GDM1 (cell line): ENCODE measurements at regions not wholly inside any gene's neighbourhood (a gene's known extent, or its start where the extent isn't known, plus 50 kb on each side); places are given as distances from the start of the nearest gene placed in this dataset.
"Not testable (repeated sequence)": the region's sequence is repeated elsewhere in the genome, so short reads cannot be mapped to it uniquely, and the experiment has no call there.

ENCODE experiments used
- DNase-seq: peaks from one replicate; lab custom pipeline; 2025; lab: John Stamatoyannopoulos, UW

- no peak for DNase-seq
These were observed 139.5 kb upstream of the ZNF516 start for GRCh38 chr18:76634564-76634963.

GRCh38 chr18:76633588-76634269 lies 138.7 kb upstream of the ZNF516 start:
- DNase-seq = no peak

- no peak for DNase-seq
These were observed 132.4 kb upstream of the ZNF516 start for GRCh38 chr18:76627444-76627843.

GRCh38 chr18:76626991-76627390 lies 131.9 kb upstream of the ZNF516 start:
- no peak for DNase-seq

- DNase-seq = no peak
These were observed 127.6 kb upstream of the ZNF516 start for GRCh38 chr18:76622651-76623050.

GRCh38 chr18:76621782-76622495 lies 126.9 kb upstream of the ZNF516 start:
- DNase-seq = no peak

- no peak for DNase-seq
These were observed 126.2 kb upstream of the ZNF516 start for GRCh38 chr18:76621226-76621625.

GRCh38 chr18:76620321-76621170 lies 125.5 kb upstream of the ZNF516 start:
- no peak for DNase-seq

GRCh38 chr18:76619621-76620315 lies 124.7 kb upstream of the ZNF516 start:
- no peak for DNase-seq

GRCh38 chr18:76619261-76619620 lies 124.2 kb upstream of the ZNF516 start:
- DNase-seq = no peak

- no peak for DNase-seq
These were observed 123.7 kb upstream of the ZNF516 start for GRCh38 chr18:76618721-76619120.

- DNase-seq = no peak
These were observed 121.3 kb upstream of the ZNF516 start for GRCh38 chr18:76616373-76616772.

GRCh38 chr18:76615065-76615733 lies 120.2 kb upstream of the ZNF516 start:
- no peak for DNase-seq

GRCh38 chr18:76613755-76614120 lies 118.7 kb upstream of the ZNF516 start:
- DNase-seq = no peak

GRCh38 chr18:76613053-76613754 lies 118.2 kb upstream of the ZNF516 start:
- DNase-seq = no peak

- not testable (repeated sequence) for DNase-seq
These were observed 116.7 kb upstream of the ZNF516 start for GRCh38 chr18:76611750-76612045.

GRCh38 chr18:76610933-76611749 lies 116.1 kb upstream of the ZNF516 start:
- no peak for DNase-seq

GRCh38 chr18:76610012-76610411 lies 115.0 kb upstream of the ZNF516 start:
- DNase-seq = no peak

- no peak for DNase-seq
These were observed 110.4 kb upstream of the ZNF516 start for GRCh38 chr18:76605341-76605929.

GRCh38 chr18:76604935-76605240 lies 109.8 kb upstream of the ZNF516 start:
- no peak for DNase-seq
